ENCODE measurements at regions not wholly inside any gene's neighbourhood (a gene's known extent, or its start where the extent isn't known, plus 50 kb on each side); places are given as distances from the start of the nearest gene placed in this dataset.

GRCh38 chr12:4197922-4198763, 75.4 kb upstream of the CCND2 start:
- Mint-ChIP-seq H3K27me3 (ENCODE audit: insufficient read depth, low read depth, poor library complexity) (peaks cover 18% of the 10 kb centered on the region), H3K9me3 (peaks cover 4% of the 10 kb centered on the region; the same call in 1 of the 3 replicates), H3K4me3 (no peak overlapping the region), H3K27ac (no peak overlapping the region), H3K4me1 (peaks cover 45% of the 10 kb centered on the region), H3K36me3 (ENCODE audit: low read depth) (no peaks in the 10 kb centered on the region; the same call in 2 of the 3 replicates)
- Histone ChIP-seq H3K79me2 (replicated peaks; ENCODE audit: insufficient read depth) (no peaks in the 10 kb centered on the region), H3K27me3 (ENCODE audit: insufficient read depth) (no peaks in the 10 kb centered on the region), H3K4me3 (no peak overlapping the region), H3K4me1 (ENCODE audit: insufficient read depth) (peaks cover 32% of the 10 kb centered on the region), H3K9me2 (ENCODE audit: insufficient read depth) (no peaks in the 10 kb centered on the region; the same call in 1 of the 2 replicates), H2AFZ (no peak overlapping the region), H3K36me3 (ENCODE audit: insufficient read depth) (no peaks in the 10 kb centered on the region), H3F3A (replicated peaks; ENCODE audit: low read depth) (peaks cover 7% of the 10 kb centered on the region), H3K27ac (ENCODE audit: low read depth) (no peak overlapping the region), H3K4me2 (no peak overlapping the region), H4K20me1 (replicated peaks; ENCODE audit: insufficient read depth) (no peaks in the 10 kb centered on the region)
- no peak for TF ChIP-seq CTCF (conservative IDR thresholded peaks at IDR 0.05; ENCODE audit: low read depth in 2 of 2)
- no peak for TF ChIP-seq ZNF114 (CRISPR knock-in tag; IDR thresholded peaks at IDR 0.05)
- TF ChIP-seq NANOG (IDR thresholded peaks at IDR 0.05; ENCODE audit: borderline replicate concordance) = no peak
- no peak for TF ChIP-seq EZH2phosphoT487 (IDR thresholded peaks at IDR 0.05; ENCODE audit: unreplicated experiment)
- TF ChIP-seq, protein P1, sequence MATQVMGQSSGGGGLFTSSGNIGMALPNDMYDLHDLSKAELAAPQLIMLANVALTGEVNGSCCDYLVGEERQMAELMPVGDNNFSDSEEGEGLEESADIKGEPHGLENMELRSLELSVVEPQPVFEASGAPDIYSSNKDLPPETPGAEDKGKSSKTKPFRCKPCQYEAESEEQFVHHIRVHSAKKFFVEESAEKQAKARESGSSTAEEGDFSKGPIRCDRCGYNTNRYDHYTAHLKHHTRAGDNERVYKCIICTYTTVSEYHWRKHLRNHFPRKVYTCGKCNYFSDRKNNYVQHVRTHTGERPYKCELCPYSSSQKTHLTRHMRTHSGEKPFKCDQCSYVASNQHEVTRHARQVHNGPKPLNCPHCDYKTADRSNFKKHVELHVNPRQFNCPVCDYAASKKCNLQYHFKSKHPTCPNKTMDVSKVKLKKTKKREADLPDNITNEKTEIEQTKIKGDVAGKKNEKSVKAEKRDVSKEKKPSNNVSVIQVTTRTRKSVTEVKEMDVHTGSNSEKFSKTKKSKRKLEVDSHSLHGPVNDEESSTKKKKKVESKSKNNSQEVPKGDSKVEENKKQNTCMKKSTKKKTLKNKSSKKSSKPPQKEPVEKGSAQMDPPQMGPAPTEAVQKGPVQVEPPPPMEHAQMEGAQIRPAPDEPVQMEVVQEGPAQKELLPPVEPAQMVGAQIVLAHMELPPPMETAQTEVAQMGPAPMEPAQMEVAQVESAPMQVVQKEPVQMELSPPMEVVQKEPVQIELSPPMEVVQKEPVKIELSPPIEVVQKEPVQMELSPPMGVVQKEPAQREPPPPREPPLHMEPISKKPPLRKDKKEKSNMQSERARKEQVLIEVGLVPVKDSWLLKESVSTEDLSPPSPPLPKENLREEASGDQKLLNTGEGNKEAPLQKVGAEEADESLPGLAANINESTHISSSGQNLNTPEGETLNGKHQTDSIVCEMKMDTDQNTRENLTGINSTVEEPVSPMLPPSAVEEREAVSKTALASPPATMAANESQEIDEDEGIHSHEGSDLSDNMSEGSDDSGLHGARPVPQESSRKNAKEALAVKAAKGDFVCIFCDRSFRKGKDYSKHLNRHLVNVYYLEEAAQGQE (IDR thresholded peaks at IDR 0.05; ENCODE audit: unreplicated experiment) = no peak
- TF ChIP-seq, protein P2, sequence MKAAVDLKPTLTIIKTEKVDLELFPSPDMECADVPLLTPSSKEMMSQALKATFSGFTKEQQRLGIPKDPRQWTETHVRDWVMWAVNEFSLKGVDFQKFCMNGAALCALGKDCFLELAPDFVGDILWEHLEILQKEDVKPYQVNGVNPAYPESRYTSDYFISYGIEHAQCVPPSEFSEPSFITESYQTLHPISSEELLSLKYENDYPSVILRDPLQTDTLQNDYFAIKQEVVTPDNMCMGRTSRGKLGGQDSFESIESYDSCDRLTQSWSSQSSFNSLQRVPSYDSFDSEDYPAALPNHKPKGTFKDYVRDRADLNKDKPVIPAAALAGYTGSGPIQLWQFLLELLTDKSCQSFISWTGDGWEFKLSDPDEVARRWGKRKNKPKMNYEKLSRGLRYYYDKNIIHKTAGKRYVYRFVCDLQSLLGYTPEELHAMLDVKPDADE (IDR thresholded peaks at IDR 0.05) = no peak
- TF ChIP-seq EZH2 (IDR thresholded peaks at IDR 0.05; ENCODE audit: low read depth, unreplicated experiment) = no peak
- no peak for TF ChIP-seq POLR2AphosphoS5 (IDR thresholded peaks at IDR 0.05; ENCODE audit: low read depth)
- no peak for TF ChIP-seq CREB1 (CRISPR knock-in tag; IDR thresholded peaks at IDR 0.05; ENCODE audit: low read depth)
- TF ChIP-seq, protein P3, sequence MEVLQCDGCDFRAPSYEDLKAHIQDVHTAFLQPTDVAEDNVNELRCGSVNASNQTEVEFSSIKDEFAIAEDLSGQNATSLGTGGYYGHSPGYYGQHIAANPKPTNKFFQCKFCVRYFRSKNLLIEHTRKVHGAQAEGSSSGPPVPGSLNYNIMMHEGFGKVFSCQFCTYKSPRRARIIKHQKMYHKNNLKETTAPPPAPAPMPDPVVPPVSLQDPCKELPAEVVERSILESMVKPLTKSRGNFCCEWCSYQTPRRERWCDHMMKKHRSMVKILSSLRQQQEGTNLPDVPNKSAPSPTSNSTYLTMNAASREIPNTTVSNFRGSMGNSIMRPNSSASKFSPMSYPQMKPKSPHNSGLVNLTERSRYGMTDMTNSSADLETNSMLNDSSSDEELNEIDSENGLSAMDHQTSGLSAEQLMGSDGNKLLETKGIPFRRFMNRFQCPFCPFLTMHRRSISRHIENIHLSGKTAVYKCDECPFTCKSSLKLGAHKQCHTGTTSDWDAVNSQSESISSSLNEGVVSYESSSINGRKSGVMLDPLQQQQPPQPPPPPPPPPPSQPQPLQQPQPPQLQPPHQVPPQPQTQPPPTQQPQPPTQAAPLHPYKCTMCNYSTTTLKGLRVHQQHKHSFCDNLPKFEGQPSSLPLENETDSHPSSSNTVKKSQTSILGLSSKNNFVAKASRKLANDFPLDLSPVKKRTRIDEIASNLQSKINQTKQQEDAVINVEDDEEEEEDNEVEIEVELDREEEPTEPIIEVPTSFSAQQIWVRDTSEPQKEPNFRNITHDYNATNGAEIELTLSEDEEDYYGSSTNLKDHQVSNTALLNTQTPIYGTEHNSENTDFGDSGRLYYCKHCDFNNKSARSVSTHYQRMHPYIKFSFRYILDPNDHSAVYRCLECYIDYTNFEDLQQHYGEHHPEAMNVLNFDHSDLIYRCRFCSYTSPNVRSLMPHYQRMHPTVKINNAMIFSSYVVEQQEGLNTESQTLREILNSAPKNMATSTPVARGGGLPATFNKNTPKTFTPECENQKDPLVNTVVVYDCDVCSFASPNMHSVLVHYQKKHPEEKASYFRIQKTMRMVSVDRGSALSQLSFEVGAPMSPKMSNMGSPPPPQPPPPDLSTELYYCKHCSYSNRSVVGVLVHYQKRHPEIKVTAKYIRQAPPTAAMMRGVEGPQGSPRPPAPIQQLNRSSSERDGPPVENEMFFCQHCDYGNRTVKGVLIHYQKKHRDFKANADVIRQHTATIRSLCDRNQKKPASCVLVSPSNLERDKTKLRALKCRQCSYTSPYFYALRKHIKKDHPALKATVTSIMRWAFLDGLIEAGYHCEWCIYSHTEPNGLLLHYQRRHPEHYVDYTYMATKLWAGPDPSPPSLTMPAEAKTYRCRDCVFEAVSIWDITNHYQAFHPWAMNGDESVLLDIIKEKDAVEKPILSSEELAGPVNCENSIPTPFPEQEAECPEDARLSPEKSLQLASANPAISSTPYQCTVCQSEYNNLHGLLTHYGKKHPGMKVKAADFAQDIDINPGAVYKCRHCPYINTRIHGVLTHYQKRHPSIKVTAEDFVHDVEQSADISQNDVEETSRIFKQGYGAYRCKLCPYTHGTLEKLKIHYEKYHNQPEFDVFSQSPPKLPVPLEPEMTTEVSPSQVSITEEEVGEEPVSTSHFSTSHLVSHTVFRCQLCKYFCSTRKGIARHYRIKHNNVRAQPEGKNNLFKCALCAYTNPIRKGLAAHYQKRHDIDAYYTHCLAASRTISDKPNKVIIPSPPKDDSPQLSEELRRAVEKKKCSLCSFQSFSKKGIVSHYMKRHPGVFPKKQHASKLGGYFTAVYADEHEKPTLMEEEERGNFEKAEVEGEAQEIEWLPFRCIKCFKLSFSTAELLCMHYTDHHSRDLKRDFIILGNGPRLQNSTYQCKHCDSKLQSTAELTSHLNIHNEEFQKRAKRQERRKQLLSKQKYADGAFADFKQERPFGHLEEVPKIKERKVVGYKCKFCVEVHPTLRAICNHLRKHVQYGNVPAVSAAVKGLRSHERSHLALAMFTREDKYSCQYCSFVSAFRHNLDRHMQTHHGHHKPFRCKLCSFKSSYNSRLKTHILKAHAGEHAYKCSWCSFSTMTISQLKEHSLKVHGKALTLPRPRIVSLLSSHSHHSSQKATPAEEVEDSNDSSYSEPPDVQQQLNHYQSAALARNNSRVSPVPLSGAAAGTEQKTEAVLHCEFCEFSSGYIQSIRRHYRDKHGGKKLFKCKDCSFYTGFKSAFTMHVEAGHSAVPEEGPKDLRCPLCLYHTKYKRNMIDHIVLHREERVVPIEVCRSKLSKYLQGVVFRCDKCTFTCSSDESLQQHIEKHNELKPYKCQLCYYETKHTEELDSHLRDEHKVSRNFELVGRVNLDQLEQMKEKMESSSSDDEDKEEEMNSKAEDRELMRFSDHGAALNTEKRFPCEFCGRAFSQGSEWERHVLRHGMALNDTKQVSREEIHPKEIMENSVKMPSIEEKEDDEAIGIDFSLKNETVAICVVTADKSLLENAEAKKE (CRISPR knock-in tag; IDR thresholded peaks at IDR 0.05) = no peak
- no peak for TF ChIP-seq STAT1 (IDR thresholded peaks at IDR 0.05; ENCODE audit: unreplicated experiment)
- TF ChIP-seq ZNF331 (CRISPR knock-in tag; IDR thresholded peaks at IDR 0.05; ENCODE audit: low read depth) = no peak
- no peak for TF ChIP-seq JUNB (IDR thresholded peaks at IDR 0.05; ENCODE audit: unreplicated experiment)
- ATAC-seq (no peak), DNase-seq (ENCODE audit: low spot score) (no peak)

All from GM23338 (cell line).